22Rv1 (cell line): ENCODE measurements at regions not wholly inside any gene's neighbourhood (a gene's known extent, or its start where the extent isn't known, plus 50 kb on each side); places are given as distances from the start of the nearest gene placed in this dataset.

Experiments
- H3K27ac ChIP-seq: fragments of 450-650 bp; 2 replicates; pipeline ENCODE4 v1.5.1; 2017
- CTCF ChIP-seq: fragments of 450-650 bp; IDR thresholded peaks from 2 replicates; pipeline ENCODE4 v1.5.1; 2017; ENCODE audit warnings: mild to moderate bottlenecking
- ZFX ChIP-seq: fragments of 450-650 bp; IDR thresholded peaks from 2 replicates; pipeline ENCODE4 v1.6.1; 2017; ENCODE audit warnings: antibody characterized with exemption, borderline replicate concordance

- TF ChIP-seq ZFX = no peak
- TF ChIP-seq CTCF = no peak
- H3K27ac ChIP-seq = no peak overlapping the region
Measured at GRCh38 chr18:10315522-10315921, 138.9 kb upstream of the APCDD1 start.

- TF ChIP-seq CTCF = no peak
- no peak for TF ChIP-seq ZFX
- H3K27ac ChIP-seq = no peak overlapping the region
Measured at GRCh38 chr18:10316778-10317177, 137.7 kb upstream of the APCDD1 start.

GRCh38 chr18:10317864-10318690 is 136.4 kb upstream of the APCDD1 start:
- no peak overlapping the region for H3K27ac ChIP-seq
- TF ChIP-seq ZFX (no peak), CTCF (no peak)

- H3K27ac ChIP-seq = no peak overlapping the region
- no peak for TF ChIP-seq CTCF
- no peak for TF ChIP-seq ZFX
Measured at GRCh38 chr18:10318691-10318970, 135.8 kb upstream of the APCDD1 start.

GRCh38 chr18:10319026-10319425 is 135.4 kb upstream of the APCDD1 start:
- no peak for TF ChIP-seq ZFX
- TF ChIP-seq CTCF = no peak

GRCh38 chr18:10319914-10320600 is 134.4 kb upstream of the APCDD1 start:
- H3K27ac ChIP-seq = no peak overlapping the region
- TF ChIP-seq CTCF (no peak), ZFX (no peak)

More at GRCh38 chr18:10319026-10319425, 135.4 kb upstream of the APCDD1 start:
- H3K27ac ChIP-seq = no peak overlapping the region

GRCh38 chr18:10320791-10321190 is 133.6 kb upstream of the APCDD1 start:
- no peak overlapping the region for H3K27ac ChIP-seq
- TF ChIP-seq CTCF = no peak
- TF ChIP-seq ZFX = no peak
